ENCODE measurements at regions not wholly inside any gene's neighbourhood (a gene's known extent, or its start where the extent isn't known, plus 50 kb on each side); places are given as distances from the start of the nearest gene placed in this dataset.
"Not testable (repeated sequence)": the region's sequence is repeated elsewhere in the genome, so short reads cannot be mapped to it uniquely, and the experiment has no call there.

- TF ChIP-seq, protein P1, sequence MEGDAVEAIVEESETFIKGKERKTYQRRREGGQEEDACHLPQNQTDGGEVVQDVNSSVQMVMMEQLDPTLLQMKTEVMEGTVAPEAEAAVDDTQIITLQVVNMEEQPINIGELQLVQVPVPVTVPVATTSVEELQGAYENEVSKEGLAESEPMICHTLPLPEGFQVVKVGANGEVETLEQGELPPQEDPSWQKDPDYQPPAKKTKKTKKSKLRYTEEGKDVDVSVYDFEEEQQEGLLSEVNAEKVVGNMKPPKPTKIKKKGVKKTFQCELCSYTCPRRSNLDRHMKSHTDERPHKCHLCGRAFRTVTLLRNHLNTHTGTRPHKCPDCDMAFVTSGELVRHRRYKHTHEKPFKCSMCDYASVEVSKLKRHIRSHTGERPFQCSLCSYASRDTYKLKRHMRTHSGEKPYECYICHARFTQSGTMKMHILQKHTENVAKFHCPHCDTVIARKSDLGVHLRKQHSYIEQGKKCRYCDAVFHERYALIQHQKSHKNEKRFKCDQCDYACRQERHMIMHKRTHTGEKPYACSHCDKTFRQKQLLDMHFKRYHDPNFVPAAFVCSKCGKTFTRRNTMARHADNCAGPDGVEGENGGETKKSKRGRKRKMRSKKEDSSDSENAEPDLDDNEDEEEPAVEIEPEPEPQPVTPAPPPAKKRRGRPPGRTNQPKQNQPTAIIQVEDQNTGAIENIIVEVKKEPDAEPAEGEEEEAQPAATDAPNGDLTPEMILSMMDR (IDR thresholded peaks at IDR 0.05), result not testable (repeated sequence)
- TF ChIP-seq POLR2A (IDR thresholded peaks at IDR 0.05), result not testable (repeated sequence)
Measured at GRCh38 chr1:79488572-79489121, 482.1 kb upstream of the ADGRL4 start.
